OCI-LY1 (cell line): ENCODE measurements at regions not wholly inside any gene's neighbourhood (a gene's known extent, or its start where the extent isn't known, plus 50 kb on each side); places are given as distances from the start of the nearest gene placed in this dataset.

Experiments used
- EZH2 ChIP-seq: fragments of 200-600 bp; sonication (generic), shearing (Covaris generic); IDR thresholded peaks from 2 replicates; pipeline ENCODE4 v1.8.0; 2017; ENCODE audit warnings: borderline replicate concordance, mixed run types, mild to moderate bottlenecking, antibody characterized with exemption, low read length, moderate library complexity, mixed read lengths
- TF ChIP-seq, protein P1 (sequence below): fragments of 200-600 bp; sonication (generic), shearing (Covaris generic); IDR thresholded peaks from 2 replicates; pipeline ENCODE4 v1.5.1; 2017; ENCODE audit warnings: mild to moderate bottlenecking, antibody characterized with exemption, low read length, moderate library complexity, mixed read lengths

DNA sequence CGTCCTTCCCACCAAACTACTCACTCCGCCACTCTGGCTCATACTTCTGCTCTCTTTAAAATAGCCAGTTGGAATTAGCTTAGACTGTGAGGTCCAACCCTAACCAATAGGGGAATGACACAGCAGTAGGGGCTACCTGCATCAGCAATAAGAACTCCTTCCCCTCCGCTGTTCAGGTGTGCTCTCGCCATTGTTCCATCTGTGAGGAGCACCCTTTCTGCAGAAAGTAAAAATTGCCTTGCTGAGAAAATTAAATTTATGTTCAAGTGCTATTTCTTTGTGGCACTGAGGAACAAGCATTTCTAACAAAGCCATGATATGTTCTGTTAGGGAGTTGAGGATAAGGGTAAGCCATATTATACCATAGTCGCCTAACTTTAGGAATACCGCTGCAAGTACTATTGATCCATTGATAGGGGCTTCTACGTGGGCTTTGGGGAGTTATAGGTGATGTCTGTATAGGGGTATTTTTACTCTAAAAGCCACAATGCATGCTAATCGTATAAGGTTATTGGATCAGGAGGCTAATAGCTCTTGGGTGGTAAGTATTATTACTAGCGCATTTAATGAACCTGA lies 1269.5 kb downstream of the TYW1 start:
- TF ChIP-seq, protein P1, sequence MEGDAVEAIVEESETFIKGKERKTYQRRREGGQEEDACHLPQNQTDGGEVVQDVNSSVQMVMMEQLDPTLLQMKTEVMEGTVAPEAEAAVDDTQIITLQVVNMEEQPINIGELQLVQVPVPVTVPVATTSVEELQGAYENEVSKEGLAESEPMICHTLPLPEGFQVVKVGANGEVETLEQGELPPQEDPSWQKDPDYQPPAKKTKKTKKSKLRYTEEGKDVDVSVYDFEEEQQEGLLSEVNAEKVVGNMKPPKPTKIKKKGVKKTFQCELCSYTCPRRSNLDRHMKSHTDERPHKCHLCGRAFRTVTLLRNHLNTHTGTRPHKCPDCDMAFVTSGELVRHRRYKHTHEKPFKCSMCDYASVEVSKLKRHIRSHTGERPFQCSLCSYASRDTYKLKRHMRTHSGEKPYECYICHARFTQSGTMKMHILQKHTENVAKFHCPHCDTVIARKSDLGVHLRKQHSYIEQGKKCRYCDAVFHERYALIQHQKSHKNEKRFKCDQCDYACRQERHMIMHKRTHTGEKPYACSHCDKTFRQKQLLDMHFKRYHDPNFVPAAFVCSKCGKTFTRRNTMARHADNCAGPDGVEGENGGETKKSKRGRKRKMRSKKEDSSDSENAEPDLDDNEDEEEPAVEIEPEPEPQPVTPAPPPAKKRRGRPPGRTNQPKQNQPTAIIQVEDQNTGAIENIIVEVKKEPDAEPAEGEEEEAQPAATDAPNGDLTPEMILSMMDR: no peak
- no peak for TF ChIP-seq EZH2
